ACHN (cell line): ENCODE measurements at regions not wholly inside any gene's neighbourhood (a gene's known extent, or its start where the extent isn't known, plus 50 kb on each side); places are given as distances from the start of the nearest gene placed in this dataset.

Experiments
- DNase-seq: peaks from one replicate; pipeline ENCODE4 v3.0.0-alpha.2; 2015
- in situ Hi-C: cut with HindIII; loops from 2 replicates; pipeline ENCODE4 v1.10.0; 2017; ENCODE audit warnings: low sequenced_read_pairs, low pct_ligation_motif_present, low pct_unique_long_range_greater_than_20kb

- in situ Hi-C loops, result no loop called here
- DNase-seq, result no peak
These were observed 288.7 kb downstream of the PAX1 start for GRCh38 chr20:21994203-21994602.

- in situ Hi-C loops, result no loop called here
- no peak for DNase-seq
These were observed 277.1 kb downstream of the PAX1 start for GRCh38 chr20:21982559-21982958.

DNA sequence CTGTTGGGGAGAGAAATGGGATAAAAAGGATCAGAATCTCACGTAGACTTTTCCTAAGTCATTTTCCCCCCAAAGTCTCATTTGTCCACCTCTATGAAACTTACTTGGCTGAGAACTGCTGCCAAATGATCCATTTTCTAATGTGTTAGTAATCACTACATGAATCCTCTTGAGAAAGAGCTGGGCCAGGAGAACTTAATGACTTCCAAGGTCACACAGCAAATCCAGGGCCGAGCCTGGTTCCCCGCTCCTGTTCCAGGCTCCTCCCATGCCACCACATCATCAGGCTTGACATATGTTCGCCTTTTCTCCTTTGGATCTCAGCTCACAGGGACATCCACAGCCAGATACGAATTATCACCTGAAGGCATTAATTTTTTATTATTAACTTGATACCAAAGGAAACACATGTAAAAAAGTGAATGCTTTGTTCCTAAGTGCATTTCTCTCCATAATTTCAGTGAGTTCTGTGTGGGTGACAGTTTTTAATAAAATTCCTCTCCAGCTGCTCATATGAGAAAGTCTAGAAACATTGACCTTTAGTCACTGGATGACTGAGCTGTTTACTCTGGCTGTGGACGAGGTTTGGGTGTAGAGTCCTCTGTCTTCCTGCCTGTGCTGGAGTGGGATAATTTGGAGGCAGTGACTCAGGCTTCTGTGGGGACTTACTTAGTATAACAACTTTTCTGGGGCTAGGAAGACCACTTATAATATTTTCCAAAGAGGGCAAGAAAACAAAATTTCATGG, 276.3 kb downstream of the PAX1 start:
- no peak for DNase-seq

GRCh38 chr20:21981179-21981578, 275.7 kb downstream of the PAX1 start:
- in situ Hi-C loops, result no loop called here
- no peak for DNase-seq

More for the DNA sequence above, 276.3 kb downstream of the PAX1 start:
- in situ Hi-C loops, result no loop called here

GRCh38 chr20:21971436-21971835, 266.0 kb downstream of the PAX1 start:
- no peak for DNase-seq
- in situ Hi-C loops, result no loop called here

DNA sequence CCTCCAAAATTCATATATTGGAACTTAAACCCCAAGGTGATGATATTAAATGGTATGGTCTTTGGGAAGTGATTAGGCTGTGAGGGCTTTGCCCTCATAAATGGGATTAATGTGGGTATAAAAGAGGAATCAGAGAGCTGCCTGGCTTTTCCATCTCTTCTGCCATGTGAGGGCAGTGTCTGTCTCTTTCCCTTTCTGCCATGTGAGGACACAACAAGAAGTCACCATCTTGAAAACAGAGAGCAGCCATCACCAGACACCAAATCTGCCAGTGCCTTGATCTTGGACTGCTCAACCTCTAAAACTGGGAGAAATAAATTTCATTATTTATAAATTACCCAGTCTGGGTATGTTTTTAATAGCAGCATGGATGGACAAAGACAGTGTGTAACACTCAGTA, 263.0 kb downstream of the PAX1 start:
- DNase-seq, result no peak
- in situ Hi-C loops, result no loop called here

- in situ Hi-C loops, result no loop called here
- DNase-seq, result no peak
These were observed 262.0 kb downstream of the PAX1 start for GRCh38 chr20:21967481-21967880.

GRCh38 chr20:21956591-21956990, 251.1 kb downstream of the PAX1 start:
- DNase-seq, result no peak

GRCh38 chr20:21947406-21947805, 241.9 kb downstream of the PAX1 start:
- DNase-seq, result no peak
- in situ Hi-C loops, result no loop called here

More at GRCh38 chr20:21956591-21956990, 251.1 kb downstream of the PAX1 start:
- in situ Hi-C loops, result no loop called here

DNA sequence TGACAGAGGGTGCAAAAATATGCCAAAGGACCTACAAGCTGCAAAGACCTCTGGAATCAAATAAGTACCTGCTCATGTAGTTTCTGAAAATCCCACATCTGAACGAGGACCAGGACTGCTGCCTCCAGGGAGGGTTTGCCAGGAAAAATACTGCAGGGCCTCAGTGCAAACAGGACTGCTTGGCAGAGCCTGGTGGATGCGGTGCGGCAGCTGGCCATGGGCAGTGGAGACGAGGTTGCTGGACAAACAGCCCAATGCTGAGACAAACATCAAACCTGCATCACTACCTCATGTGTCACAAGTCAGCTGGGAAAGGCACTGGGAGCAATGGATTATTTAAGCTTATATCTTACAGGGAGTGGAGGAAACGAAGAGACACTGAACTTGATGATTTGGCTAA, 238.8 kb downstream of the PAX1 start:
- DNase-seq, result no peak
- in situ Hi-C loops, result no loop called here

- DNase-seq, result no peak
- in situ Hi-C loops, result no loop called here
These were observed 236.7 kb downstream of the PAX1 start for GRCh38 chr20:21941941-21942805.

- in situ Hi-C loops, result no loop called here
- DNase-seq, result no peak
These were observed 231.4 kb downstream of the PAX1 start for GRCh38 chr20:21936720-21937380.

DNA sequence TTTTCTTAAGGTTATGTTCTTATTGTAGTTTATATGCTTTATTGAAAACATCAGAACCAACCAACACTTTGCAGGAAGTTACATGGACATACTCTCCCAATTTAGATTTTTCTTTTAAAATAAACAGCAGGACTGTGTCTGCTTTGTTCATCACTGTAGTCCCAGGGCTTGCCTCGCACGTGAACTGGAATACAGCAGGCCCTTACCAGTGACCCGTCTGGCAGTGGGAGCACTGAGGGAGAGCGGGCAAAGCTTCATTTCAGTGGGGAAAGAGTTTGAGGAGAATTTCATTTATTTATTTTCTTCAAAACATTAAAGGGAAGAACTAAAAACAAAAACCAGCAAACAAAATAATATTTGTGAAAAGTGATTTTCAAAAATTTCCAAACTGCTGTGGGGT, 230.8 kb downstream of the PAX1 start:
- no peak for DNase-seq

DNA sequence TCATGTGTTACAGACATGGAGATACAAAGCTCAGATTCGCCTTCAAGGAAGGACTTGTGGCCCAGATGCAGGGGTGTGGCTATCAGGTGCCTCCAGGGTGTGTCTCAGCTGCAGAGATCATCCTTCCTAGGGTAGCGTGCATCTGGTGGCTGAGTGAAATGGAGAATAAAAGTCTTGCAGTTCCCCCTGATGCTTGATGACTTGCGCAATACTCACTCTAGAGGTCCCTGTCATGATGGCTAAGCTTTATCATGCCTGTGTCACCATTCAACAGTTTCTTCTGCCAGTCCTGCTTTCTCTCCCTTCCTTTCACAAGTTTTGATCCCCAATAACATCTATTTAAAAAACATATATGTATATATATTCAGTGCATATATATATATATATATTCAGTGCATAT, 228.1 kb downstream of the PAX1 start:
- in situ Hi-C loops, result no loop called here
- no peak for DNase-seq

More for the DNA sequence above, 230.8 kb downstream of the PAX1 start:
- in situ Hi-C loops, result no loop called here

- DNase-seq, result no peak
- in situ Hi-C loops, result no loop called here
These were observed 215.8 kb downstream of the PAX1 start for GRCh38 chr20:21921251-21921650.

DNA sequence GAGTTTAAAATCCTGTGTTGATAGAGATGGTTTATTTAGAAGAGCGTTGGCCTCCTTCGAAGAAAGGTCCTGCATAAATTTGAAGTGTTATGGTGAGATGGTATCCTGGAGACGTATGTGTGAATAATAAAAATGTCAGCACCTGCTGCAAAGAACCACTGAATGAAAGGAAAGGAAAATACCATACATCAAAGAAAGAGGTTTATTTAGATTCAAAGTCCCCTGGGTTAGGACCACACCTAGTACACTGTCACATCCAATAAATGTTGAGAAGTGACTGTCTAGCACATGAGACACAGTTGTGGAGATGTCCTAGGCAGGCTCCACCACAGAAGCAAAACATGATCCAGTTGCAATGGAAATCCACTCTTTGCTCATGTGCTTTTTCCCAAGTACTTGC, 214.7 kb downstream of the PAX1 start:
- in situ Hi-C loops, result no loop called here
- DNase-seq, result no peak

- no peak for DNase-seq
- in situ Hi-C loops, result no loop called here
These were observed 212.9 kb downstream of the PAX1 start for GRCh38 chr20:21918398-21918797.

- DNase-seq, result no peak
- in situ Hi-C loops, result no loop called here
These were observed 196.9 kb downstream of the PAX1 start for GRCh38 chr20:21902391-21902790.
